KMS-11 (cell line): ENCODE measurements at regions not wholly inside any gene's neighbourhood (a gene's known extent, or its start where the extent isn't known, plus 50 kb on each side); places are given as distances from the start of the nearest gene placed in this dataset.

Experiments
- H2AFZ ChIP-seq: fragments of 200-600 bp; sonication (generic); 2 replicates; pipeline ENCODE4 v1.6.1; 2016; ENCODE audit warnings: antibody characterized with exemption, mixed run types, low read depth
- H3K27ac ChIP-seq: fragments of 200-600 bp; sonication (generic); 2 replicates; pipeline ENCODE4 v1.6.1; 2016; ENCODE audit warnings: mild to moderate bottlenecking, mixed run types
- H3K27me3 ChIP-seq: fragments of 200-600 bp; sonication (generic); 2 replicates; pipeline ENCODE4 v1.6.1; 2017; ENCODE audit warnings: mild to moderate bottlenecking, low read depth, mixed run types, moderate library complexity; ENCODE audit not compliant: insufficient read depth
- H3K36me3 ChIP-seq: fragments of 200-600 bp; sonication (generic); 2 replicates; pipeline ENCODE4 v1.6.1; 2017; ENCODE audit warnings: mild to moderate bottlenecking, mixed run types; ENCODE audit not compliant: insufficient read depth
- H3K4me1 ChIP-seq: fragments of 200-600 bp; sonication (generic); 2 replicates; pipeline ENCODE4 v1.6.1; 2016; ENCODE audit warnings: mild to moderate bottlenecking, low read depth, mixed run types; ENCODE audit not compliant: poor library complexity, severe bottlenecking
- H3K4me2 ChIP-seq: fragments of 200-600 bp; sonication (generic); 2 replicates; pipeline ENCODE4 v1.7.0; 2016; ENCODE audit warnings: mild to moderate bottlenecking, mixed run types
- H3K4me3 ChIP-seq: fragments of 200-600 bp; sonication (generic); IDR thresholded peaks from 2 replicates; pipeline ENCODE4 v1.6.1; 2017; ENCODE audit warnings: low read depth, low read length, mixed read lengths; ENCODE audit not compliant: insufficient read depth
- H3K79me2 ChIP-seq: fragments of 200-600 bp; sonication (generic); 2 replicates; pipeline ENCODE4 v1.6.1; 2016; ENCODE audit warnings: low read depth, mixed run types; ENCODE audit not compliant: insufficient read depth
- H3K9ac ChIP-seq: fragments of 200-600 bp; sonication (generic); 2 replicates; pipeline ENCODE4 v1.6.1; 2016; ENCODE audit warnings: mild to moderate bottlenecking, mixed run types
- H4K20me1 ChIP-seq: fragments of 200-600 bp; sonication (generic); 2 replicates; pipeline ENCODE4 v1.6.1; 2016; ENCODE audit warnings: mild to moderate bottlenecking, mixed run types; ENCODE audit not compliant: insufficient read depth
- TF ChIP-seq, protein P1 (sequence below): fragments of 200-600 bp; sonication (generic); conservative IDR thresholded peaks from 2 replicates; pipeline ENCODE4 v1.6.1; 2017; ENCODE audit warnings: low read depth, mild to moderate bottlenecking, antibody characterized with exemption, low read length, moderate library complexity, mixed read lengths

DNA sequence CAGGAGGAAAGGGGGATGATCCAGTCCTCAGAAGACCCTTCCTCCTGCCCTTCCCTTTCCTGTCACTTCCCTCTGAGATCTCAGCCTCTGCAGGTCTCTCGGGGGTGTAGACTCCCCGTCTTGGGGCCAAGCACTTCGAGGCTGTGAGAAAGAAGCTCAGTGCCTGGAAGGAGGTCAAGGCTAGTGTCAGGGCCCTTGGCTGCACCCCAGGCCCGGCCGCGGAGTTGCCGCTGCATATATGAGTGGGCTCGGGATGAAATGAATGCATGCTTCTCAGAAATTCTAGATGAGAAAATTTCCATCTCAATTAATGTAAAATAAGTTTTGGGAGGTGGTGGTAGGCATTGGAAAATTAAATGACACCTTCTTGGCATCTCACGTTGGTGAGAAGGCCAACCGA, 1313.7 kb downstream of the BRD1 start:
- H3K79me2 ChIP-seq, result no peaks in the 10 kb centered on the region
- no peaks in the 10 kb centered on the region for H3K27me3 ChIP-seq

DNA sequence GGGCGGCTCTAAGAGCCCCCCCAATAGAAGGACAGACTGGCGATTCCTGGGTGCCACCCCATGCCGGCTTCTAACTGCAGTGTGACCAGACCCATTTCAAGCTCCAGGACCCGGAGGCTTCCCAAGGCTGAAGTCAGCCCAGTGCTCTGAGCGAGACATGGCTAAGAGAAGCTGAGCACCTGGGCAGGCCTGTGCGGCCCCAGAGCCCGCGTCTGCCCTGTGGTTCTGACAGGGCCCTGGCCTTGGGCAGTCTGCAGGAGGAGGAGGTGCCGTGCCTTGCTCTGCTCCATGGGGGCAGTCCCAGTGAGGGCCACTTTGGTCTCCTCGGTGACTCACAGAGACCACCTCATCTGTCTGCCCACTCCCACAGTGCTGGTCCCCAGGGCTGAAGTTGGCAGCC, 1314.2 kb downstream of the BRD1 start:
- Histone ChIP-seq H3K36me3 (no peaks in the 10 kb centered on the region), H3K9ac (no peak overlapping the region)
- TF ChIP-seq, protein P1, sequence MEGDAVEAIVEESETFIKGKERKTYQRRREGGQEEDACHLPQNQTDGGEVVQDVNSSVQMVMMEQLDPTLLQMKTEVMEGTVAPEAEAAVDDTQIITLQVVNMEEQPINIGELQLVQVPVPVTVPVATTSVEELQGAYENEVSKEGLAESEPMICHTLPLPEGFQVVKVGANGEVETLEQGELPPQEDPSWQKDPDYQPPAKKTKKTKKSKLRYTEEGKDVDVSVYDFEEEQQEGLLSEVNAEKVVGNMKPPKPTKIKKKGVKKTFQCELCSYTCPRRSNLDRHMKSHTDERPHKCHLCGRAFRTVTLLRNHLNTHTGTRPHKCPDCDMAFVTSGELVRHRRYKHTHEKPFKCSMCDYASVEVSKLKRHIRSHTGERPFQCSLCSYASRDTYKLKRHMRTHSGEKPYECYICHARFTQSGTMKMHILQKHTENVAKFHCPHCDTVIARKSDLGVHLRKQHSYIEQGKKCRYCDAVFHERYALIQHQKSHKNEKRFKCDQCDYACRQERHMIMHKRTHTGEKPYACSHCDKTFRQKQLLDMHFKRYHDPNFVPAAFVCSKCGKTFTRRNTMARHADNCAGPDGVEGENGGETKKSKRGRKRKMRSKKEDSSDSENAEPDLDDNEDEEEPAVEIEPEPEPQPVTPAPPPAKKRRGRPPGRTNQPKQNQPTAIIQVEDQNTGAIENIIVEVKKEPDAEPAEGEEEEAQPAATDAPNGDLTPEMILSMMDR, result no peak

More for the DNA sequence above, 1313.7 kb downstream of the BRD1 start:
- TF ChIP-seq, protein P1, result no peak
- no peaks in the 10 kb centered on the region for H3K4me1 ChIP-seq
- H3K36me3 ChIP-seq, result no peaks in the 10 kb centered on the region
- no peaks in the 10 kb centered on the region for H4K20me1 ChIP-seq
- H3K4me2 ChIP-seq, result no peak overlapping the region
- H3K27ac ChIP-seq, result no peak overlapping the region
- no peak overlapping the region for H3K9ac ChIP-seq
- no peak overlapping the region for H2AFZ ChIP-seq
- H3K4me3 ChIP-seq, result no peak overlapping the region

GRCh38 chr22:48511781-48512327, 1315.8 kb downstream of the BRD1 start:
- Histone ChIP-seq H3K9ac (no peak overlapping the region), H3K27ac (no peak overlapping the region), H3K4me3 (no peak overlapping the region), H3K36me3 (no peaks in the 10 kb centered on the region), H3K27me3 (no peaks in the 10 kb centered on the region), H4K20me1 (no peaks in the 10 kb centered on the region), H3K4me1 (no peaks in the 10 kb centered on the region), H3K79me2 (no peaks in the 10 kb centered on the region), H2AFZ (no peak overlapping the region), H3K4me2 (no peak overlapping the region)
- TF ChIP-seq, protein P1, result no peak

More for the DNA sequence above, 1314.2 kb downstream of the BRD1 start:
- H3K4me2 ChIP-seq, result no peak overlapping the region
- no peaks in the 10 kb centered on the region for H3K27me3 ChIP-seq
- H3K4me3 ChIP-seq, result no peak overlapping the region
- no peaks in the 10 kb centered on the region for H3K79me2 ChIP-seq
- no peak overlapping the region for H3K27ac ChIP-seq
- H4K20me1 ChIP-seq, result no peaks in the 10 kb centered on the region
- H2AFZ ChIP-seq, result no peak overlapping the region
- H3K4me1 ChIP-seq, result no peaks in the 10 kb centered on the region

DNA sequence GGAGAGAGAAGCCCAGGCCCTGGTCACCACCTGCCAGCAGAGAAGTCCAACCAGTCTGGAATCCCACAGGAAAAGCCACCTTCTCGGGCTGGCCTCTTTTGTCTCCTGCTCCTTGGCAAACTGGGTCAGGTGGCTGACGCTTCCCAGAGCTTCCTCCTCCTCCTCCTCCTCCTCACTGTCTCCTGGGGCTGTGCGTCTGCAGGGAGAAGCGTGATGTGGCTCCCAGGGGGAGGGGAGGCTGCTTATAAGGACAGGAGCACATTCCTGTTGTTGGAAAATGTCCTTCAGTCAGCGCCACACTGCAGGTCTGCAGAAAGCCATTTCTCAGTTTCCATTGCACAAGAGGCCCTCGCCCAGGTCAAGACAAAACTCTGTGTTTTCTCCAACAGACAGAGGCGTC, 1316.5 kb downstream of the BRD1 start:
- Histone ChIP-seq H3K4me1 (no peaks in the 10 kb centered on the region), H2AFZ (no peak overlapping the region), H3K27me3 (no peaks in the 10 kb centered on the region), H3K4me2 (no peak overlapping the region), H3K27ac (no peak overlapping the region), H3K9ac (no peak overlapping the region), H3K36me3 (no peaks in the 10 kb centered on the region), H4K20me1 (no peaks in the 10 kb centered on the region), H3K4me3 (no peak overlapping the region), H3K79me2 (no peaks in the 10 kb centered on the region)
- TF ChIP-seq, protein P1, result no peak
